ENCODE measurements at regions not wholly inside any gene's neighbourhood (a gene's known extent, or its start where the extent isn't known, plus 50 kb on each side); places are given as distances from the start of the nearest gene placed in this dataset.

- TF ChIP-seq CTCF (IDR thresholded peaks at IDR 0.05; ENCODE audit: insufficient read depth, low read length, severe bottlenecking): no peak
- no peak overlapping the region for H3K4me3 ChIP-seq (ENCODE audit: low read depth, low read length)
- FAIRE-seq (no peak), DNase-seq (ENCODE audit: low read depth) (no peak)
- H3K27me3 ChIP-seq (ENCODE audit: control insufficient read depth, insufficient read depth, low read length): no peaks in the 10 kb centered on the region
- no peaks in the 10 kb centered on the region for H3K36me3 ChIP-seq (ENCODE audit: control insufficient read depth, insufficient read depth, low read length)
Measured at GRCh38 chr2:144711630-144712549, 192.0 kb upstream of the ZEB2 start.

GRCh38 chr2:144711084-144711483 lies 191.2 kb upstream of the ZEB2 start:
- no peaks in the 10 kb centered on the region for H3K27me3 ChIP-seq (ENCODE audit: control insufficient read depth, insufficient read depth, low read length)
- no peak for DNase-seq (ENCODE audit: low read depth)
- FAIRE-seq: no peak
- no peak for TF ChIP-seq CTCF (IDR thresholded peaks at IDR 0.05; ENCODE audit: insufficient read depth, low read length, severe bottlenecking)
- no peaks in the 10 kb centered on the region for H3K36me3 ChIP-seq (ENCODE audit: control insufficient read depth, insufficient read depth, low read length)
- no peak overlapping the region for H3K4me3 ChIP-seq (ENCODE audit: low read depth, low read length)

GRCh38 chr2:144708626-144709025 lies 188.7 kb upstream of the ZEB2 start:
- FAIRE-seq: no peak
- no peaks in the 10 kb centered on the region for H3K27me3 ChIP-seq (ENCODE audit: control insufficient read depth, insufficient read depth, low read length)
- no peak for DNase-seq (ENCODE audit: low read depth)
- TF ChIP-seq CTCF (IDR thresholded peaks at IDR 0.05; ENCODE audit: insufficient read depth, low read length, severe bottlenecking): no peak
- no peaks in the 10 kb centered on the region for H3K36me3 ChIP-seq (ENCODE audit: control insufficient read depth, insufficient read depth, low read length)
- H3K4me3 ChIP-seq (ENCODE audit: low read depth, low read length): no peak overlapping the region

- no peak for TF ChIP-seq CTCF (IDR thresholded peaks at IDR 0.05; ENCODE audit: insufficient read depth, low read length, severe bottlenecking)
- Histone ChIP-seq H3K36me3 (ENCODE audit: control insufficient read depth, insufficient read depth, low read length) (no peaks in the 10 kb centered on the region), H3K27me3 (ENCODE audit: control insufficient read depth, insufficient read depth, low read length) (no peaks in the 10 kb centered on the region), H3K4me3 (ENCODE audit: low read depth, low read length) (no peak overlapping the region)
- DNase-seq (ENCODE audit: low read depth): no peak
- no peak for FAIRE-seq
Measured at GRCh38 chr2:144707736-144708326, 187.9 kb upstream of the ZEB2 start.

GRCh38 chr2:144706647-144707046 lies 186.7 kb upstream of the ZEB2 start:
- DNase-seq (ENCODE audit: low read depth): no peak
- Histone ChIP-seq H3K36me3 (ENCODE audit: control insufficient read depth, insufficient read depth, low read length) (no peaks in the 10 kb centered on the region), H3K4me3 (ENCODE audit: low read depth, low read length) (no peak overlapping the region), H3K27me3 (ENCODE audit: control insufficient read depth, insufficient read depth, low read length) (no peaks in the 10 kb centered on the region)
- no peak for TF ChIP-seq CTCF (IDR thresholded peaks at IDR 0.05; ENCODE audit: insufficient read depth, low read length, severe bottlenecking)
- FAIRE-seq: no peak

Data from bronchial epithelial cell (primary cell).